OCI-LY7 (cell line): ENCODE measurements at regions not wholly inside any gene's neighbourhood (a gene's known extent, or its start where the extent isn't known, plus 50 kb on each side); places are given as distances from the start of the nearest gene placed in this dataset.

Source experiments
- BruUV-seq: library from RNA; stranded (reverse); fragments of 400-500 nt; replicated peaks from 2 replicates; lab custom pipeline; 2021; lab: Mats Ljungman, UMichigan
- CTCF ChIA-PET: fragments of 300-600 bp; sonication (Branson Sonifier 250); formaldehyde crosslinking; loops from one replicate; lab custom pipeline; 2022; ENCODE audit warnings: antibody characterized with exemption; ENCODE audit not compliant: unreplicated experiment; lab: Charles Lee
- POLR2A ChIA-PET: fragments of 300-600 bp; sonication (Branson Sonifier 250); formaldehyde crosslinking; loops from one replicate; lab custom pipeline; 2022; ENCODE audit warnings: antibody characterized with exemption; lab: Charles Lee
- DNase-seq: peaks from one replicate; pipeline ENCODE4 v3.0.0-alpha.2; 2015; ENCODE audit warnings: low spot score
- H2AFZ ChIP-seq: fragments of 200-600 bp; sonication (generic), shearing (Covaris generic); 2 replicates; pipeline ENCODE4 v1.6.1; 2014; ENCODE audit warnings: mild to moderate bottlenecking, antibody characterized with exemption, low read length, moderate library complexity
- H3K27ac ChIP-seq: fragments of 200-600 bp; sonication (generic); 2 replicates; pipeline ENCODE4 v1.5.1; 2014; ENCODE audit warnings: mixed run types, low read depth, mild to moderate bottlenecking, moderate library complexity, low read length, inconsistent platforms; ENCODE audit not compliant: poor library complexity, severe bottlenecking
- H3K36me3 ChIP-seq: fragments of 200-600 bp; sonication (generic); 2 replicates; pipeline ENCODE4 v1.6.1; 2014; ENCODE audit warnings: mild to moderate bottlenecking, antibody characterized with exemption, low read length, moderate library complexity, mixed read lengths; ENCODE audit not compliant: insufficient read depth
- H3K4me1 ChIP-seq: fragments of 200-600 bp; sonication (generic); 2 replicates; pipeline ENCODE4 v1.5.1; 2014; ENCODE audit warnings: mild to moderate bottlenecking, low read length; ENCODE audit not compliant: insufficient read depth, poor library complexity, severe bottlenecking
- H3K4me2 ChIP-seq: fragments of 200-600 bp; sonication (generic); 2 replicates; pipeline ENCODE4 v1.6.1; 2014; ENCODE audit warnings: mild to moderate bottlenecking, low read length
- H3K4me3 ChIP-seq: fragments of 200-600 bp; sonication (generic); 2 replicates; pipeline ENCODE4 v1.5.1; 2014; ENCODE audit warnings: mild to moderate bottlenecking, low read depth, low read length; ENCODE audit not compliant: poor library complexity, severe bottlenecking
- H3K79me2 ChIP-seq: fragments of 200-600 bp; sonication (generic); 2 replicates; pipeline ENCODE4 v1.6.1; 2016; ENCODE audit warnings: low read depth, mild to moderate bottlenecking, low read length, moderate library complexity, mixed read lengths; ENCODE audit not compliant: insufficient read depth
- H3K9me2 ChIP-seq: fragments of 200-600 bp; sonication (generic); 2 replicates; pipeline ENCODE4 v1.6.1; 2016; ENCODE audit warnings: mild to moderate bottlenecking, low read length, mixed read lengths; ENCODE audit not compliant: insufficient read depth
- H3K9me3 ChIP-seq: fragments of 200-600 bp; sonication (generic); 2 replicates; pipeline ENCODE4 v1.6.1; 2014; ENCODE audit warnings: mild to moderate bottlenecking, mixed run types, low read length, mixed read lengths
- H4K20me1 ChIP-seq: fragments of 200-600 bp; sonication (generic); 2 replicates; pipeline ENCODE4 v1.6.1; 2014; ENCODE audit warnings: mild to moderate bottlenecking, antibody characterized with exemption, low read length, moderate library complexity, mixed read lengths; ENCODE audit not compliant: insufficient read depth
- CTCF ChIP-seq: fragments of 200-600 bp; sonication (generic); conservative IDR thresholded peaks from 2 replicates; pipeline ENCODE4 v1.5.1; 2014; ENCODE audit warnings: mild to moderate bottlenecking, antibody characterized with exemption, low read length, moderate library complexity, mixed read lengths
- EZH2phosphoT487 ChIP-seq: fragments of 200-600 bp; sonication (generic); IDR thresholded peaks from 2 replicates; pipeline ENCODE4 v1.6.1; 2018; ENCODE audit warnings: low read depth, borderline replicate concordance, mild to moderate bottlenecking, mixed run types, antibody characterized with exemption, low read length, moderate library complexity, mixed read lengths
- intact Hi-C: fragments of 100-400 bp; cut with micrococcal nuclease; formaldehyde crosslinking; loops from one replicate; pipeline ENCODE4 v1.10.0; 2022; ENCODE audit not compliant: unreplicated experiment

GRCh38 chr7:142554560-142555532 lies 194.4 kb upstream of the PRSS1 start:
- DNase-seq, result no peak
- no peak overlapping the region for H3K27ac ChIP-seq
- H4K20me1 ChIP-seq, result no peaks in the 10 kb centered on the region
- no peaks in the 10 kb centered on the region for H3K9me3 ChIP-seq
- POLR2A ChIA-PET, result interaction anchor here (0.5 kb wide), 1 partner anchor 30 kb away, joined by 3 read pairs; no protein-coding TSS in a partner anchor
- no peak overlapping the region for H2AFZ ChIP-seq
- no peaks in the 10 kb centered on the region for H3K36me3 ChIP-seq
- intact Hi-C loops, result no loop called here
- CTCF ChIA-PET, result no interaction called here
- no peak overlapping the region for H3K4me2 ChIP-seq
- no peak for TF ChIP-seq CTCF
- TF ChIP-seq EZH2phosphoT487, result no peak
- BruUV-seq, result no TSS peak
- no peaks in the 10 kb centered on the region for H3K4me1 ChIP-seq
- no peak overlapping the region for H3K4me3 ChIP-seq
- no peaks in the 10 kb centered on the region for H3K9me2 ChIP-seq
- no peaks in the 10 kb centered on the region for H3K79me2 ChIP-seq

- intact Hi-C loops, result no loop called here
- Histone ChIP-seq H3K79me2 (no peaks in the 10 kb centered on the region), H3K4me1 (no peaks in the 10 kb centered on the region), H3K27ac (no peak overlapping the region), H2AFZ (no peak overlapping the region), H4K20me1 (no peaks in the 10 kb centered on the region), H3K9me3 (no peaks in the 10 kb centered on the region), H3K4me3 (no peak overlapping the region), H3K4me2 (no peak overlapping the region), H3K36me3 (no peaks in the 10 kb centered on the region), H3K9me2 (no peaks in the 10 kb centered on the region)
- no peak for DNase-seq
- no peak for TF ChIP-seq EZH2phosphoT487
- TF ChIP-seq CTCF, result no peak
- POLR2A ChIA-PET, result no interaction called here
- CTCF ChIA-PET, result no interaction called here
- no TSS peak for BruUV-seq
Observed at GRCh38 chr7:142553216-142553615, 196.1 kb upstream of the PRSS1 start.

GRCh38 chr7:142548978-142549377 lies 200.3 kb upstream of the PRSS1 start:
- ChIA-PET POLR2A (no interaction called here), CTCF (interaction anchor here (1.4 kb wide), 1 partner anchor 9 kb away, joined by 3 read pairs; no protein-coding TSS in a partner anchor)
- Histone ChIP-seq H3K4me1 (no peaks in the 10 kb centered on the region), H4K20me1 (no peaks in the 10 kb centered on the region), H3K36me3 (no peaks in the 10 kb centered on the region), H3K4me3 (no peak overlapping the region), H3K9me3 (no peaks in the 10 kb centered on the region), H2AFZ (no peak overlapping the region), H3K27ac (no peak overlapping the region), H3K9me2 (no peaks in the 10 kb centered on the region), H3K4me2 (no peak overlapping the region), H3K79me2 (no peaks in the 10 kb centered on the region)
- intact Hi-C loops, result no loop called here
- no peak for DNase-seq
- TF ChIP-seq EZH2phosphoT487, result no peak
- no peak for TF ChIP-seq CTCF
- no TSS peak for BruUV-seq
